ENCODE measurements at regions not wholly inside any gene's neighbourhood (a gene's known extent, or its start where the extent isn't known, plus 50 kb on each side); places are given as distances from the start of the nearest gene placed in this dataset.

GRCh38 chr5:63175850-63176249, 597.2 kb downstream of the LRRC70 start:
- Mint-ChIP-seq H3K9me3 (ENCODE audit: low read depth, unreplicated experiment) (peaks cover 3% of the 10 kb centered on the region), H3K27ac (ENCODE audit: unreplicated experiment) (no peak overlapping the region), H3K36me3 (ENCODE audit: insufficient read depth, unreplicated experiment) (no peaks in the 10 kb centered on the region), H3K4me1 (ENCODE audit: low read depth, unreplicated experiment) (no peaks in the 10 kb centered on the region), H3K4me3 (ENCODE audit: low read depth, unreplicated experiment) (no peak overlapping the region), H3K27me3 (ENCODE audit: unreplicated experiment) (no peaks in the 10 kb centered on the region)
- BruUV-seq (replicated peaks) = no TSS peak
- TF ChIP-seq CTCF (IDR thresholded peaks at IDR 0.05; ENCODE audit: unreplicated experiment) = no peak
- DNase-seq = no peak
- CTCF ChIA-PET = interaction anchor here (0.6 kb wide), 1 partner anchor 50 kb away, joined by 3 read pairs; no protein-coding TSS in a partner anchor
- intact Hi-C loops (cut with micrococcal nuclease; ENCODE audit: unreplicated experiment) = no loop called here

- Mint-ChIP-seq H3K4me3 (ENCODE audit: low read depth, unreplicated experiment) (no peak overlapping the region), H3K27ac (ENCODE audit: unreplicated experiment) (no peak overlapping the region), H3K9me3 (ENCODE audit: low read depth, unreplicated experiment) (peaks cover 4% of the 10 kb centered on the region), H3K4me1 (ENCODE audit: low read depth, unreplicated experiment) (peaks cover 5% of the 10 kb centered on the region), H3K36me3 (ENCODE audit: insufficient read depth, unreplicated experiment) (no peaks in the 10 kb centered on the region), H3K27me3 (ENCODE audit: unreplicated experiment) (no peaks in the 10 kb centered on the region)
- CTCF ChIA-PET = no interaction called here
- DNase-seq = no peak
- no TSS peak for BruUV-seq (replicated peaks)
- intact Hi-C loops (cut with micrococcal nuclease; ENCODE audit: unreplicated experiment) = no loop called here
- no peak for TF ChIP-seq CTCF (IDR thresholded peaks at IDR 0.05; ENCODE audit: unreplicated experiment)
These were observed 591.9 kb downstream of the LRRC70 start for GRCh38 chr5:63170486-63170885.

- intact Hi-C loops (cut with micrococcal nuclease; ENCODE audit: unreplicated experiment) = no loop called here
These were observed 586.4 kb downstream of the LRRC70 start for GRCh38 chr5:63164838-63165535.

GRCh38 chr5:63164339-63164738, 585.7 kb downstream of the LRRC70 start:
- Mint-ChIP-seq H3K36me3 (ENCODE audit: insufficient read depth, unreplicated experiment) (no peaks in the 10 kb centered on the region), H3K4me1 (ENCODE audit: low read depth, unreplicated experiment) (peaks cover 8% of the 10 kb centered on the region), H3K4me3 (ENCODE audit: low read depth, unreplicated experiment) (no peak overlapping the region), H3K27ac (ENCODE audit: unreplicated experiment) (no peak overlapping the region), H3K27me3 (ENCODE audit: unreplicated experiment) (no peaks in the 10 kb centered on the region), H3K9me3 (ENCODE audit: low read depth, unreplicated experiment) (peaks cover 4% of the 10 kb centered on the region)
- no peak for TF ChIP-seq CTCF (IDR thresholded peaks at IDR 0.05; ENCODE audit: unreplicated experiment)
- intact Hi-C loops (cut with micrococcal nuclease; ENCODE audit: unreplicated experiment) = no loop called here
- no peak for DNase-seq
- no TSS peak for BruUV-seq (replicated peaks)
- CTCF ChIA-PET = no interaction called here

More at GRCh38 chr5:63164838-63165535, 586.4 kb downstream of the LRRC70 start:
- Mint-ChIP-seq H3K27me3 (ENCODE audit: unreplicated experiment) (no peaks in the 10 kb centered on the region), H3K27ac (ENCODE audit: unreplicated experiment) (no peak overlapping the region), H3K36me3 (ENCODE audit: insufficient read depth, unreplicated experiment) (no peaks in the 10 kb centered on the region), H3K4me1 (ENCODE audit: low read depth, unreplicated experiment) (peaks cover 8% of the 10 kb centered on the region), H3K9me3 (ENCODE audit: low read depth, unreplicated experiment) (peaks cover 4% of the 10 kb centered on the region), H3K4me3 (ENCODE audit: low read depth, unreplicated experiment) (no peak overlapping the region)
- CTCF ChIA-PET = no interaction called here
- no TSS peak for BruUV-seq (replicated peaks)
- DNase-seq = no peak
- no peak for TF ChIP-seq CTCF (IDR thresholded peaks at IDR 0.05; ENCODE audit: unreplicated experiment)

All from Calu3 (cell line).